NT2/D1 (cell line): ENCODE measurements at regions not wholly inside any gene's neighbourhood (a gene's known extent, or its start where the extent isn't known, plus 50 kb on each side); places are given as distances from the start of the nearest gene placed in this dataset.

Experiments used
- SUZ12 ChIP-seq: IDR thresholded peaks from 2 replicates; pipeline ENCODE4 v1.6.1; 2011; ENCODE audit not compliant: insufficient read length, insufficient read depth; ENCODE audit errors: extremely low read depth
- YY1 ChIP-seq: IDR thresholded peaks from 2 replicates; pipeline ENCODE4 v1.6.1; 2011; ENCODE audit not compliant: insufficient read length, insufficient read depth
- ZNF274 ChIP-seq: IDR thresholded peaks from 2 replicates; pipeline ENCODE4 v1.6.1; 2011; ENCODE audit warnings: mild to moderate bottlenecking, low read depth, low read length

GRCh38 chr4:160019936-160020335 is 917.1 kb downstream of the RAPGEF2 start:
- TF ChIP-seq SUZ12 (no peak), ZNF274 (no peak), YY1 (no peak)
